Lower lobe of right lung (tissue), 2 donors: ENCODE measurements at regions not wholly inside any gene's neighbourhood (a gene's known extent, or its start where the extent isn't known, plus 50 kb on each side); places are given as distances from the start of the nearest gene placed in this dataset.

Experiments used
- ATAC-seq, 2 donors: fragments of 200-7000 bp; cut with Tn5 transposase; one replicate each; pipeline ENCODE4 v1.9.1; 2020 to 2022; ENCODE audit warnings: mild to moderate bottlenecking in 2 of 2, moderate library complexity in 2 of 2
- DNase-seq: peaks from one replicate; pipeline ENCODE4 v3.0.0-alpha.2; 2020
- H3K27ac ChIP-seq: fragments of 200-600 bp; one replicate; pipeline ENCODE4 v1.8.0; 2022
- H3K27me3 ChIP-seq: fragments of 200-600 bp; one replicate; pipeline ENCODE4 v1.8.0; 2022; ENCODE audit warnings: low read depth
- H3K36me3 ChIP-seq: fragments of 200-600 bp; one replicate; pipeline ENCODE4 v1.8.0; 2022; ENCODE audit warnings: mild to moderate bottlenecking
- H3K4me1 ChIP-seq: fragments of 200-600 bp; one replicate; pipeline ENCODE4 v1.8.0; 2022
- H3K4me3 ChIP-seq: fragments of 200-600 bp; one replicate; pipeline ENCODE4 v1.8.0; 2022; ENCODE audit warnings: mild to moderate bottlenecking
- H3K9me3 ChIP-seq: fragments of 200-600 bp; one replicate; pipeline ENCODE4 v1.8.0; 2022
- CTCF ChIP-seq: fragments of 200-600 bp; IDR thresholded peaks from one replicate; pipeline ENCODE4 v1.8.0; 2022; ENCODE audit warnings: antibody characterized with exemption, mild to moderate bottlenecking
- intact Hi-C: fragments of 100-400 bp; cut with DNase I; formaldehyde crosslinking; loops from one replicate; pipeline ENCODE4 v1.11.0; 2022
- donor health status: DM: no; HTN: yes; CAD: no; lungs with severe emphysema.

GRCh38 chr17:54007855-54008254, 185.1 kb downstream of the KIF2B start:
- DNase-seq, result no peak
- H3K27ac ChIP-seq, result no peak overlapping the region
- no peak overlapping the region for H3K4me3 ChIP-seq
- no peak for TF ChIP-seq CTCF
- no peaks in the 10 kb centered on the region for H3K27me3 ChIP-seq
- H3K9me3 ChIP-seq, result no peaks in the 10 kb centered on the region
- H3K4me1 ChIP-seq, result no peaks in the 10 kb centered on the region
- intact Hi-C loops, result no loop called here
- no peaks in the 10 kb centered on the region for H3K36me3 ChIP-seq
- ATAC-seq, result no peak

- ATAC-seq, result no peak
- no peak for TF ChIP-seq CTCF
Measured at GRCh38 chr17:54009502-54009901, 186.8 kb downstream of the KIF2B start.

GRCh38 chr17:54013072-54013471, 190.3 kb downstream of the KIF2B start:
- TF ChIP-seq CTCF, result no peak
- intact Hi-C loops, result no loop called here
- no peak for DNase-seq
- H3K4me1 ChIP-seq, result no peaks in the 10 kb centered on the region
- no peak for ATAC-seq
- no peak overlapping the region for H3K27ac ChIP-seq
- H3K4me3 ChIP-seq, result no peak overlapping the region
- H3K9me3 ChIP-seq, result no peaks in the 10 kb centered on the region
- H3K27me3 ChIP-seq, result no peaks in the 10 kb centered on the region
- no peaks in the 10 kb centered on the region for H3K36me3 ChIP-seq

More at GRCh38 chr17:54009502-54009901, 186.8 kb downstream of the KIF2B start:
- Histone ChIP-seq H3K9me3 (no peaks in the 10 kb centered on the region), H3K27me3 (no peaks in the 10 kb centered on the region), H3K36me3 (no peaks in the 10 kb centered on the region), H3K27ac (no peak overlapping the region), H3K4me3 (no peak overlapping the region), H3K4me1 (no peaks in the 10 kb centered on the region)
- DNase-seq, result no peak
- intact Hi-C loops, result no loop called here

GRCh38 chr17:54015734-54016133, 193.0 kb downstream of the KIF2B start:
- no peaks in the 10 kb centered on the region for H3K27me3 ChIP-seq
- H3K9me3 ChIP-seq, result no peaks in the 10 kb centered on the region
- no peak overlapping the region for H3K27ac ChIP-seq
- ATAC-seq, result no peak
- H3K4me3 ChIP-seq, result no peak overlapping the region
- no peak for DNase-seq
- H3K4me1 ChIP-seq, result no peaks in the 10 kb centered on the region
- intact Hi-C loops, result no loop called here
- no peaks in the 10 kb centered on the region for H3K36me3 ChIP-seq
- TF ChIP-seq CTCF, result no peak

- TF ChIP-seq CTCF, result no peak
- intact Hi-C loops, result no loop called here
- no peaks in the 10 kb centered on the region for H3K4me1 ChIP-seq
- no peak overlapping the region for H3K27ac ChIP-seq
- no peak overlapping the region for H3K4me3 ChIP-seq
- H3K9me3 ChIP-seq, result no peaks in the 10 kb centered on the region
- DNase-seq (no peak), ATAC-seq (no peak)
- no peaks in the 10 kb centered on the region for H3K27me3 ChIP-seq
- H3K36me3 ChIP-seq, result no peaks in the 10 kb centered on the region
Measured at GRCh38 chr17:54021418-54021817, 198.7 kb downstream of the KIF2B start.
